ENCODE measurements at regions not wholly inside any gene's neighbourhood (a gene's known extent, or its start where the extent isn't known, plus 50 kb on each side); places are given as distances from the start of the nearest gene placed in this dataset.

GRCh38 chr6:74061201-74061600 is 365.2 kb downstream of the CD109 start:
- TF ChIP-seq CTCF (IDR thresholded peaks at IDR 0.05) (no peak), POLR2AphosphoS5 (IDR thresholded peaks at IDR 0.05) (no peak), POLR2A (IDR thresholded peaks at IDR 0.05) (no peak), EP300 (IDR thresholded peaks at IDR 0.05) (no peak)

All from upper lobe of left lung (tissue), 4 donors.